Vagina (tissue), 2 donors: ENCODE measurements at regions not wholly inside any gene's neighbourhood (a gene's known extent, or its start where the extent isn't known, plus 50 kb on each side); places are given as distances from the start of the nearest gene placed in this dataset.

Source experiments
- POLR2A ChIP-seq, 2 donors: fragments of 450-650 bp; IDR thresholded peaks; one replicate each; pipeline ENCODE4 v1.6.1; 2017; ENCODE audit warnings: antibody characterized with exemption in 2 of 2, mild to moderate bottlenecking in 2 of 2, moderate library complexity in 2 of 2
- TF ChIP-seq, protein P1 (sequence below), 3 experiments: fragments of 450-650 bp in 2 of 3; fragments of 200-600 bp in 1 of 3; sonication (generic) in 1 of 3; IDR thresholded peaks; one replicate each; pipeline ENCODE4 v1.5.1; 2017 to 2019; ENCODE audit warnings: antibody characterized with exemption in 3 of 3, mild to moderate bottlenecking in 2 of 3, moderate library complexity in 2 of 3

- TF ChIP-seq, protein P1, sequence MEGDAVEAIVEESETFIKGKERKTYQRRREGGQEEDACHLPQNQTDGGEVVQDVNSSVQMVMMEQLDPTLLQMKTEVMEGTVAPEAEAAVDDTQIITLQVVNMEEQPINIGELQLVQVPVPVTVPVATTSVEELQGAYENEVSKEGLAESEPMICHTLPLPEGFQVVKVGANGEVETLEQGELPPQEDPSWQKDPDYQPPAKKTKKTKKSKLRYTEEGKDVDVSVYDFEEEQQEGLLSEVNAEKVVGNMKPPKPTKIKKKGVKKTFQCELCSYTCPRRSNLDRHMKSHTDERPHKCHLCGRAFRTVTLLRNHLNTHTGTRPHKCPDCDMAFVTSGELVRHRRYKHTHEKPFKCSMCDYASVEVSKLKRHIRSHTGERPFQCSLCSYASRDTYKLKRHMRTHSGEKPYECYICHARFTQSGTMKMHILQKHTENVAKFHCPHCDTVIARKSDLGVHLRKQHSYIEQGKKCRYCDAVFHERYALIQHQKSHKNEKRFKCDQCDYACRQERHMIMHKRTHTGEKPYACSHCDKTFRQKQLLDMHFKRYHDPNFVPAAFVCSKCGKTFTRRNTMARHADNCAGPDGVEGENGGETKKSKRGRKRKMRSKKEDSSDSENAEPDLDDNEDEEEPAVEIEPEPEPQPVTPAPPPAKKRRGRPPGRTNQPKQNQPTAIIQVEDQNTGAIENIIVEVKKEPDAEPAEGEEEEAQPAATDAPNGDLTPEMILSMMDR (IDR thresholded peaks at IDR 0.05) = no peak
- no peak for TF ChIP-seq POLR2A (IDR thresholded peaks at IDR 0.05)
Measured at GRCh38 chr18:22514655-22515054, 96.9 kb upstream of the CTAGE1 start.
